Astrocyte of the cerebellum (primary cell): ENCODE measurements at regions not wholly inside any gene's neighbourhood (a gene's known extent, or its start where the extent isn't known, plus 50 kb on each side); places are given as distances from the start of the nearest gene placed in this dataset.

ENCODE experiments used
- DNase-seq: peaks from one replicate; pipeline ENCODE4 v3.0.0-alpha.2; 2011; ENCODE audit warnings: low read depth
- H3K4me3 ChIP-seq: 2 replicates; pipeline ENCODE4 v1.5.1; 2011; ENCODE audit warnings: mild to moderate bottlenecking, low read depth, low read length, moderate library complexity
- CTCF ChIP-seq: IDR thresholded peaks from 2 replicates; pipeline ENCODE4 v1.5.1; 2012; ENCODE audit warnings: low read length, low read depth, moderate library complexity, mild to moderate bottlenecking; ENCODE audit errors: missing control alignments
- in situ Hi-C: cut with HindIII; loops from 2 replicates; pipeline ENCODE4 v1.10.0; 2017; ENCODE audit warnings: low sequenced_read_pairs

- in situ Hi-C loops, result no loop called here
- H3K4me3 ChIP-seq, result no peak overlapping the region
- no peak for TF ChIP-seq CTCF
- DNase-seq, result no peak
These were observed 1521.5 kb upstream of the ZEB2 start for GRCh38 chr2:146041274-146041910.

- DNase-seq, result no peak
- no peak overlapping the region for H3K4me3 ChIP-seq
- in situ Hi-C loops, result no loop called here
- TF ChIP-seq CTCF, result no peak
These were observed 1520.1 kb upstream of the ZEB2 start for GRCh38 chr2:146040051-146040450.

- in situ Hi-C loops, result no loop called here
- no peak for DNase-seq
- no peak for TF ChIP-seq CTCF
- no peak overlapping the region for H3K4me3 ChIP-seq
These were observed 1518.1 kb upstream of the ZEB2 start for GRCh38 chr2:146038014-146038413.

GRCh38 chr2:146037334-146037870 lies 1517.5 kb upstream of the ZEB2 start:
- no peak for TF ChIP-seq CTCF
- in situ Hi-C loops, result no loop called here
- H3K4me3 ChIP-seq, result no peak overlapping the region
- peak; percentile 9 for DNase-seq

GRCh38 chr2:146031158-146031557 lies 1511.2 kb upstream of the ZEB2 start:
- no peak for TF ChIP-seq CTCF
- in situ Hi-C loops, result no loop called here
- no peak overlapping the region for H3K4me3 ChIP-seq
- no peak for DNase-seq

- DNase-seq, result no peak
- TF ChIP-seq CTCF, result no peak
- in situ Hi-C loops, result no loop called here
These were observed 1507.2 kb upstream of the ZEB2 start for GRCh38 chr2:146027156-146027555.

More at GRCh38 chr2:146027156-146027555, 1507.2 kb upstream of the ZEB2 start:
- H3K4me3 ChIP-seq, result no peak overlapping the region
